GM12874 (cell line): ENCODE measurements at regions not wholly inside any gene's neighbourhood (a gene's known extent, or its start where the extent isn't known, plus 50 kb on each side); places are given as distances from the start of the nearest gene placed in this dataset.

Source experiments
- CTCF ChIP-seq: IDR thresholded peaks from 2 replicates; pipeline ENCODE4 v1.5.1; 2011; ENCODE audit warnings: low read depth, mild to moderate bottlenecking, control low read depth, low read length, moderate library complexity; ENCODE audit not compliant: insufficient read depth

GRCh38 chr2:239563561-239563960 lies 162.7 kb upstream of the HDAC4 start:
- TF ChIP-seq CTCF = no peak

DNA sequence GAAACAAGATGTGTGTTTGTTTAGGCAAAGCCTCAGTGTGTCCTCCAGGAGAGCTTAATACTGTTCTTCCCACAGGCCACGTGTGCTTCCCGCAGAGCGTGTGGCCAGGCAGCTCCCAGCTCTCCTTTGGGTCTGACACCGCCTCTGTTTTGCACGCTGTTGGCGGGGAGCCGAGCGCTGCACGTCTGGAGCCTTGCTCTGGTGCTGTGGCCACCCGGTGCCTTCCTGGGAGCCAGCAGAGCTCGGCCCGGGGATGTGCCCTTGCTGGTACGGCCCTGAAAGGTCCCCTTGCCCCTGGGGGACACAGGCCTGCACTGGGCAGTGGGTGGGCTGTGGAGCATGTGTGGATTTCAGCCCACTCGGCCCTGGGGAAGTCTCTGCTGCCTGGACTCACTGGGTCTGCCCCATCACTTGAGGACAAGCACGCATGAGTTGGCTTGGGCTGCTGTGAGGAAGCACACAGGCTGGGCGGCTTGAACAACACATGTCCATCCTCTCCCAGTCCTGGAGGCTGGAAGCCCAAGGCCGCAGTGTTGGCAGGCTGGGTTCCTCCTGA lies 160.7 kb upstream of the HDAC4 start:
- no peak for TF ChIP-seq CTCF

- no peak for TF ChIP-seq CTCF
Observed at GRCh38 chr2:239559417-239560261, 158.8 kb upstream of the HDAC4 start.

- no peak for TF ChIP-seq CTCF
Observed at GRCh38 chr2:239558661-239559060, 157.8 kb upstream of the HDAC4 start.

DNA sequence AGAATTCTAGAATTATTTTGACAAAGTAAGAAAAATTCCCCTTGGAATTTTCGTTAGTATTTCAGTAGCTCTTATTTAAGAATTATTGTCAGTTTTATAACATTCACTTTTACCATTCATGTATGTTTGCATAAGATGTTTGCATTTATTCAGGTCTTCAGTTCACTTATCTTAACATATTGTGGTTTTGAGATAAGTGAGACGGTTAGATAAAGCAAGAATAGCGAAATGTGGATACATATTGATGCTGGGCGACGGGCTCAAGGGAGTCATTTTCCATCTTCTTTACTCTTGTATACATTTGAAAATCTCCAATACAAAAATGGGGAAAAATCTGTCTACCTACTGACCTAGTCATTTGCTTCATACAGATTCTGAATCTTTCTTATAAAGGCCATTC lies 156.7 kb upstream of the HDAC4 start:
- TF ChIP-seq CTCF = no peak

GRCh38 chr2:239555571-239555905 lies 154.7 kb upstream of the HDAC4 start:
- no peak for TF ChIP-seq CTCF

DNA sequence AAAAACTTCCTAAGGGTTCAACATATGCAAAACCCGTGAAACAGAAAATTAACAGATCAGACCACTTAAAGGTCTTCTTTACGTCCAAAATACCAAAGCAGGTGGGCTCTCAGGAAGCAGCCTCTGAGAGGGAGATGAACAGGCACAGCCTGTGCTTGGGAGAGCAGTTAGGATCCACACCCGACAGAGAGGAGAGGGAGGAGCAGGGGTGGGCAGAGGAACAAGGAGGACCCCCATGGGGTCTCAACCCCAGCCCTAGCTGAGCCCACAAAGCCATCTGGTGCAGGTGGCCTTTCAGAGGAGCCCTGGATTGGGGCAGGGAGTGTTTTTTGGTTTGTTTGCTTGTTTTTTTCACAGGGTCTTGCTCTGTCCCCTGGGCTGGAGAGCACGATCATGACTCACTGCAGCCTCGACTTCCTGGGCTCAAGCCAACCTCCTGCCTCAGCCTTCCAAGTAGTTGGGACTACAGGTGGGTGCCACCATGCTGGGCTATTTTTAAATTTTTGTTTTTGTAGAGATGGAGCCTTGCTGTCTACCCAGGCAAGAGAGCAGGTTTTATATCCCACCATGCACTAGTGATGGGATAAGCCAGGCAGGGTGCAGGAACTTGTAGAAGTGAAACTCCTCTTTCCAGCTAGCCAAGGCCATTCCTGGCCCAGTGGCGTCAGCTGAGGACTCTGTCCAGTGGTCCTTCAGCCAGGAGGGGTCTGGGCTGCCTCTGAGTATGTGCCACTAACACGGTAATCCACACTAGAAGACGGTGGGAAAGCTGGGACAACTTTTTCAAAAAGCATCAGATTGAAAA lies 154.1 kb upstream of the HDAC4 start:
- no peak for TF ChIP-seq CTCF
